IMR-90 (cell line): ENCODE measurements at regions not wholly inside any gene's neighbourhood (a gene's known extent, or its start where the extent isn't known, plus 50 kb on each side); places are given as distances from the start of the nearest gene placed in this dataset.

Source experiments
- CTCF ChIP-seq: conservative IDR thresholded peaks from 2 replicates; pipeline ENCODE4 v1.5.1; 2012; ENCODE audit warnings: mild to moderate bottlenecking, low read depth, low read length, improper control_type of control experiment
- SMC3 ChIP-seq: fragments of 150-350 bp; IDR thresholded peaks from 2 replicates; pipeline ENCODE4 v1.6.1; 2016; ENCODE audit warnings: low read depth, mild to moderate bottlenecking, antibody characterized with exemption, low read length, moderate library complexity

GRCh38 chr9:80091526-80091925 lies 519.8 kb downstream of the TLE4 start:
- TF ChIP-seq SMC3 (no peak), CTCF (no peak)
